ENCODE measurements at regions not wholly inside any gene's neighbourhood (a gene's known extent, or its start where the extent isn't known, plus 50 kb on each side); places are given as distances from the start of the nearest gene placed in this dataset.

DNA sequence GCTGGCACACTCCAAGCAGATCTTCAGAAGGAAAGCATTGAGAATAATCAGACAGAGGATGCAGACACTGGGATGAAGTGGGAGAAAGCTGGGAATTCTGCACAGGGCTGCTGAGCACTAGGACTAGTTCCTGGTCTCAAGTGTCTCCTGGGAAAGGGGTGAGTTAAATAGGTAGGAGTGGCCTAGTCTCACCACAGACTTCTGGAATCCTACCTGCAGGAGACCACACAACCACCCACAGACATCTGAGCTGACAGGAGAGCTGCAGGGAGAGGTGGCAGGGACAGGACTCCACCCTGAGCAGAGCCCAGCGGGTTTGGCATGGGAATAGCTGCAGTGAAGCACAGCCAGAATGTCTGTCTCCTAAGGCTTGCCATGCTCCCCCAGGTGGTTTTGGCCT is 95.1 kb upstream of the GALNTL6 start:
- H3K4me2 ChIP-seq (ENCODE audit: low read length): no peak overlapping the region
- H3K9me2 ChIP-seq (ENCODE audit: insufficient read depth, low read length): no peaks in the 10 kb centered on the region
- TF ChIP-seq POLR2AphosphoS5 (IDR thresholded peaks at IDR 0.05): no peak
- TF ChIP-seq MXI1 (conservative IDR thresholded peaks at IDR 0.05; ENCODE audit: poor library complexity, severe bottlenecking): no peak
- TF ChIP-seq, protein P1, sequence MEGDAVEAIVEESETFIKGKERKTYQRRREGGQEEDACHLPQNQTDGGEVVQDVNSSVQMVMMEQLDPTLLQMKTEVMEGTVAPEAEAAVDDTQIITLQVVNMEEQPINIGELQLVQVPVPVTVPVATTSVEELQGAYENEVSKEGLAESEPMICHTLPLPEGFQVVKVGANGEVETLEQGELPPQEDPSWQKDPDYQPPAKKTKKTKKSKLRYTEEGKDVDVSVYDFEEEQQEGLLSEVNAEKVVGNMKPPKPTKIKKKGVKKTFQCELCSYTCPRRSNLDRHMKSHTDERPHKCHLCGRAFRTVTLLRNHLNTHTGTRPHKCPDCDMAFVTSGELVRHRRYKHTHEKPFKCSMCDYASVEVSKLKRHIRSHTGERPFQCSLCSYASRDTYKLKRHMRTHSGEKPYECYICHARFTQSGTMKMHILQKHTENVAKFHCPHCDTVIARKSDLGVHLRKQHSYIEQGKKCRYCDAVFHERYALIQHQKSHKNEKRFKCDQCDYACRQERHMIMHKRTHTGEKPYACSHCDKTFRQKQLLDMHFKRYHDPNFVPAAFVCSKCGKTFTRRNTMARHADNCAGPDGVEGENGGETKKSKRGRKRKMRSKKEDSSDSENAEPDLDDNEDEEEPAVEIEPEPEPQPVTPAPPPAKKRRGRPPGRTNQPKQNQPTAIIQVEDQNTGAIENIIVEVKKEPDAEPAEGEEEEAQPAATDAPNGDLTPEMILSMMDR (IDR thresholded peaks at IDR 0.05; ENCODE audit: poor library complexity, severe bottlenecking): no peak
- TF ChIP-seq, protein P2, sequence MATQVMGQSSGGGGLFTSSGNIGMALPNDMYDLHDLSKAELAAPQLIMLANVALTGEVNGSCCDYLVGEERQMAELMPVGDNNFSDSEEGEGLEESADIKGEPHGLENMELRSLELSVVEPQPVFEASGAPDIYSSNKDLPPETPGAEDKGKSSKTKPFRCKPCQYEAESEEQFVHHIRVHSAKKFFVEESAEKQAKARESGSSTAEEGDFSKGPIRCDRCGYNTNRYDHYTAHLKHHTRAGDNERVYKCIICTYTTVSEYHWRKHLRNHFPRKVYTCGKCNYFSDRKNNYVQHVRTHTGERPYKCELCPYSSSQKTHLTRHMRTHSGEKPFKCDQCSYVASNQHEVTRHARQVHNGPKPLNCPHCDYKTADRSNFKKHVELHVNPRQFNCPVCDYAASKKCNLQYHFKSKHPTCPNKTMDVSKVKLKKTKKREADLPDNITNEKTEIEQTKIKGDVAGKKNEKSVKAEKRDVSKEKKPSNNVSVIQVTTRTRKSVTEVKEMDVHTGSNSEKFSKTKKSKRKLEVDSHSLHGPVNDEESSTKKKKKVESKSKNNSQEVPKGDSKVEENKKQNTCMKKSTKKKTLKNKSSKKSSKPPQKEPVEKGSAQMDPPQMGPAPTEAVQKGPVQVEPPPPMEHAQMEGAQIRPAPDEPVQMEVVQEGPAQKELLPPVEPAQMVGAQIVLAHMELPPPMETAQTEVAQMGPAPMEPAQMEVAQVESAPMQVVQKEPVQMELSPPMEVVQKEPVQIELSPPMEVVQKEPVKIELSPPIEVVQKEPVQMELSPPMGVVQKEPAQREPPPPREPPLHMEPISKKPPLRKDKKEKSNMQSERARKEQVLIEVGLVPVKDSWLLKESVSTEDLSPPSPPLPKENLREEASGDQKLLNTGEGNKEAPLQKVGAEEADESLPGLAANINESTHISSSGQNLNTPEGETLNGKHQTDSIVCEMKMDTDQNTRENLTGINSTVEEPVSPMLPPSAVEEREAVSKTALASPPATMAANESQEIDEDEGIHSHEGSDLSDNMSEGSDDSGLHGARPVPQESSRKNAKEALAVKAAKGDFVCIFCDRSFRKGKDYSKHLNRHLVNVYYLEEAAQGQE (IDR thresholded peaks at IDR 0.05; ENCODE audit: borderline replicate concordance): peak; percentile 71
- H3K27me3 ChIP-seq (ENCODE audit: insufficient read depth, low read depth, low read length): no peaks in the 10 kb centered on the region
- H3K27ac ChIP-seq (ENCODE audit: low read length): peak overlapping the region; percentile 26
- H3F3A ChIP-seq (ENCODE audit: insufficient read depth, low read length, poor library complexity, severe bottlenecking): peaks cover 8% of the 10 kb centered on the region
- no peak overlapping the region for H3K4me3 ChIP-seq (ENCODE audit: low read length)
- H3K9me3 ChIP-seq (ENCODE audit: low read length): no peaks in the 10 kb centered on the region
- no peaks in the 10 kb centered on the region for H4K20me1 ChIP-seq (ENCODE audit: insufficient read depth)
- H3K36me3 ChIP-seq (ENCODE audit: insufficient read depth, low read length): no peaks in the 10 kb centered on the region
- H3K79me2 ChIP-seq (replicated peaks; ENCODE audit: insufficient read depth, low read length): no peaks in the 10 kb centered on the region
- no peak overlapping the region for H2AFZ ChIP-seq (ENCODE audit: low read depth, low read length)
- H3K9ac ChIP-seq (ENCODE audit: low read length): no peak overlapping the region

DNA sequence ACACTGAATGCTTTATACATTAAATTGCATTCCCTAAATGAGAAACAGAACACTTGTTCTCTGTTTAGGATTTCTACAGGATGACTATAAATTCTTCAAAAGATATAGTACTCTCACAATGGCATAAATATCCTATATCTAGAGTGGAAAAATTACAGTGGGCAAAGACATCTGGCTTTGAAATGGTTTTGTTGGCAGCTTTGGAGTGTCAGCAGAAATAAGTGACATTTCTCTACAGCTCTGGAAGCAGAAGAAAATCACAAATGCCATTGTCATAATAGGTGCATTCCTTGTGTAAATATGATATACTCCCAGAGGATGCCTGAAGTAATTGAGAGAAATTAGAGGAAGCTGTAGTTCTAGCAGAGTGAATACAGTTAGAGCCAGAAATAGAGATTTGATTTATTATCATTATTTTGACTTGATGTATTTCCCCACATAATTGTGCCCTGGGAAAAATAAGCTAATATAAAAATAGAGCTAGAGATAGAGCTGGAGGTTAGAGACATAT is 95.9 kb upstream of the GALNTL6 start:
- no peak overlapping the region for H3K9ac ChIP-seq (ENCODE audit: low read length)
- H3K4me2 ChIP-seq (ENCODE audit: low read length): peak overlapping the region; percentile 7
- H2AFZ ChIP-seq (ENCODE audit: low read depth, low read length): no peak overlapping the region
- no peaks in the 10 kb centered on the region for H3K36me3 ChIP-seq (ENCODE audit: insufficient read depth, low read length)
- no peaks in the 10 kb centered on the region for H3K9me2 ChIP-seq (ENCODE audit: insufficient read depth, low read length)
- peak overlapping the region; percentile 37 for H3K27ac ChIP-seq (ENCODE audit: low read length)
- H3K9me3 ChIP-seq (ENCODE audit: low read length): no peaks in the 10 kb centered on the region
- no peaks in the 10 kb centered on the region for H4K20me1 ChIP-seq (ENCODE audit: insufficient read depth)
- no peak for TF ChIP-seq TAF1 (IDR thresholded peaks at IDR 0.05; ENCODE audit: low read depth)
- TF ChIP-seq, protein P2 (IDR thresholded peaks at IDR 0.05; ENCODE audit: borderline replicate concordance): peak; percentile 94
- peak; percentile 98 for TF ChIP-seq POLR2AphosphoS5 (IDR thresholded peaks at IDR 0.05)
- peak; percentile 38 for TF ChIP-seq RAD21 (conservative IDR thresholded peaks at IDR 0.05)
- TF ChIP-seq EP300 (conservative IDR thresholded peaks at IDR 0.05; ENCODE audit: poor library complexity, severe bottlenecking): peak; percentile 96
- H3K4me3 ChIP-seq (ENCODE audit: low read length): peak overlapping the region; percentile 7
- H3K27me3 ChIP-seq (ENCODE audit: insufficient read depth, low read depth, low read length): no peaks in the 10 kb centered on the region
- peaks cover 8% of the 10 kb centered on the region for H3F3A ChIP-seq (ENCODE audit: insufficient read depth, low read length, poor library complexity, severe bottlenecking)
- no peaks in the 10 kb centered on the region for H3K79me2 ChIP-seq (replicated peaks; ENCODE audit: insufficient read depth, low read length)
